ENCODE measurements at regions not wholly inside any gene's neighbourhood (a gene's known extent, or its start where the extent isn't known, plus 50 kb on each side); places are given as distances from the start of the nearest gene placed in this dataset.

GRCh38 chr15:68000754-68001153 lies 53.4 kb upstream of the PIAS1 start:
- TF ChIP-seq JUND (IDR thresholded peaks at IDR 0.05) = no peak
- TF ChIP-seq CTCF (IDR thresholded peaks at IDR 0.05 in 2 of 3, conservative IDR thresholded peaks at IDR 0.05 in 1 of 3; ENCODE audit: borderline replicate concordance in 1 of 3, insufficient read depth in 1 of 3, low read depth in 2 of 3, low read length in 2 of 3) = no peak
- TF ChIP-seq POLR2A (IDR thresholded peaks at IDR 0.05; ENCODE audit: borderline replicate concordance, extremely low read depth, insufficient read depth, insufficient read length) = no peak
- no peak for TF ChIP-seq RAD21 (IDR thresholded peaks at IDR 0.05; ENCODE audit: low read depth)
- TF ChIP-seq SIN3A (IDR thresholded peaks at IDR 0.05; ENCODE audit: low read depth) = no peak
- TF ChIP-seq SP1 (IDR thresholded peaks at IDR 0.05; ENCODE audit: low read depth) = no peak
- no peak for TF ChIP-seq SRF (IDR thresholded peaks at IDR 0.05; ENCODE audit: low read depth)
- TF ChIP-seq REST (IDR thresholded peaks at IDR 0.05; ENCODE audit: low read depth) = no peak
- TF ChIP-seq TCF7L2 (IDR thresholded peaks at IDR 0.05; ENCODE audit: borderline replicate concordance, extremely low read depth, insufficient read depth, insufficient read length) = no peak
- TF ChIP-seq ZBTB33 (IDR thresholded peaks at IDR 0.05; ENCODE audit: extremely low read depth, insufficient replicate concordance, low read length) = no peak
- no peak for TF ChIP-seq EZH2 (IDR thresholded peaks at IDR 0.05)
- TF ChIP-seq MAX (IDR thresholded peaks at IDR 0.05) = no peak
- no peak for TF ChIP-seq ZNF274 (IDR thresholded peaks at IDR 0.05; ENCODE audit: low read depth, low read length)

All from HCT116 (cell line).